ENCODE measurements at regions not wholly inside any gene's neighbourhood (a gene's known extent, or its start where the extent isn't known, plus 50 kb on each side); places are given as distances from the start of the nearest gene placed in this dataset.

GRCh38 chr9:73981405-73981804, 515.7 kb upstream of the RORB start:
- POLR2A ChIA-PET: no interaction called here
- Mint-ChIP-seq H3K4me1 (ENCODE audit: low read depth, unreplicated experiment) (no peaks in the 10 kb centered on the region), H3K4me3 (ENCODE audit: unreplicated experiment) (no peak overlapping the region), H3K27me3 (ENCODE audit: insufficient read depth, unreplicated experiment) (no peaks in the 10 kb centered on the region), H3K27ac (ENCODE audit: unreplicated experiment) (no peak overlapping the region), H3K9me3 (ENCODE audit: unreplicated experiment) (no peaks in the 10 kb centered on the region), H3K36me3 (ENCODE audit: insufficient read depth, unreplicated experiment) (no peaks in the 10 kb centered on the region)
- BruUV-seq (replicated peaks): no TSS peak
- Histone ChIP-seq H3K4me1 (no peaks in the 10 kb centered on the region), H3K4me3 (ENCODE audit: low read depth, low read length) (no peak overlapping the region), H3K27me3 (replicated peaks; ENCODE audit: control insufficient read depth, insufficient read depth, low read length) (no peaks in the 10 kb centered on the region), H3K9me3 (no peaks in the 10 kb centered on the region), H3K36me3 (ENCODE audit: control insufficient read depth, insufficient read depth, low read length) (no peaks in the 10 kb centered on the region)
- intact Hi-C loops (cut with micrococcal nuclease; ENCODE audit: unreplicated experiment): no loop called here
- no peak for DNase-seq
- CTCF ChIA-PET: no interaction called here
- no peak for TF ChIP-seq CTCF (IDR thresholded peaks at IDR 0.05; ENCODE audit: insufficient read depth in 1 of 2, low read depth in 1 of 2, low read length in 1 of 2, severe bottlenecking in 1 of 2, unreplicated experiment in 1 of 2)

GRCh38 chr9:73995836-73996235, 501.3 kb upstream of the RORB start:
- Histone ChIP-seq H3K36me3 (ENCODE audit: control insufficient read depth, insufficient read depth, low read length) (no peaks in the 10 kb centered on the region), H3K27me3 (replicated peaks; ENCODE audit: control insufficient read depth, insufficient read depth, low read length) (no peaks in the 10 kb centered on the region), H3K4me1 (no peaks in the 10 kb centered on the region), H3K4me3 (ENCODE audit: low read depth, low read length) (no peak overlapping the region), H3K9me3 (no peaks in the 10 kb centered on the region)
- H3K9me3 Mint-ChIP-seq (ENCODE audit: unreplicated experiment): no peaks in the 10 kb centered on the region
- BruUV-seq (replicated peaks): no TSS peak
- no peaks in the 10 kb centered on the region for H3K36me3 Mint-ChIP-seq (ENCODE audit: insufficient read depth, unreplicated experiment)
- CTCF ChIA-PET: no interaction called here
- POLR2A ChIA-PET: no interaction called here
- H3K27ac Mint-ChIP-seq (ENCODE audit: unreplicated experiment): no peak overlapping the region
- H3K27me3 Mint-ChIP-seq (ENCODE audit: insufficient read depth, unreplicated experiment): no peaks in the 10 kb centered on the region
- no peaks in the 10 kb centered on the region for H3K4me1 Mint-ChIP-seq (ENCODE audit: low read depth, unreplicated experiment)
- no peak overlapping the region for H3K4me3 Mint-ChIP-seq (ENCODE audit: unreplicated experiment)
- intact Hi-C loops (cut with micrococcal nuclease; ENCODE audit: unreplicated experiment): no loop called here
- no peak for DNase-seq
- TF ChIP-seq CTCF (IDR thresholded peaks at IDR 0.05; ENCODE audit: insufficient read depth in 1 of 2, low read depth in 1 of 2, low read length in 1 of 2, severe bottlenecking in 1 of 2, unreplicated experiment in 1 of 2): no peak

GRCh38 chr9:73996844-73997243, 500.3 kb upstream of the RORB start:
- intact Hi-C loops (cut with micrococcal nuclease; ENCODE audit: unreplicated experiment): no loop called here
- no peak for TF ChIP-seq CTCF (IDR thresholded peaks at IDR 0.05; ENCODE audit: insufficient read depth in 1 of 2, low read depth in 1 of 2, low read length in 1 of 2, severe bottlenecking in 1 of 2, unreplicated experiment in 1 of 2)
- Mint-ChIP-seq H3K9me3 (ENCODE audit: unreplicated experiment) (no peaks in the 10 kb centered on the region), H3K4me3 (ENCODE audit: unreplicated experiment) (no peak overlapping the region), H3K27ac (ENCODE audit: unreplicated experiment) (no peak overlapping the region), H3K36me3 (ENCODE audit: insufficient read depth, unreplicated experiment) (no peaks in the 10 kb centered on the region), H3K27me3 (ENCODE audit: insufficient read depth, unreplicated experiment) (no peaks in the 10 kb centered on the region), H3K4me1 (ENCODE audit: low read depth, unreplicated experiment) (no peaks in the 10 kb centered on the region)
- Histone ChIP-seq H3K4me1 (no peaks in the 10 kb centered on the region), H3K36me3 (ENCODE audit: control insufficient read depth, insufficient read depth, low read length) (no peaks in the 10 kb centered on the region), H3K9me3 (no peaks in the 10 kb centered on the region), H3K4me3 (ENCODE audit: low read depth, low read length) (no peak overlapping the region), H3K27me3 (replicated peaks; ENCODE audit: control insufficient read depth, insufficient read depth, low read length) (no peaks in the 10 kb centered on the region)
- ChIA-PET CTCF (no interaction called here), POLR2A (no interaction called here)
- no TSS peak for BruUV-seq (replicated peaks)
- DNase-seq: no peak

All from Caco-2 (cell line).